HCT116 (cell line): ENCODE measurements at regions not wholly inside any gene's neighbourhood (a gene's known extent, or its start where the extent isn't known, plus 50 kb on each side); places are given as distances from the start of the nearest gene placed in this dataset.

Experiments used
- CTCF ChIP-seq, 3 experiments: fragments of 200-600 bp in 1 of 3; sonication (generic) in 1 of 3; IDR thresholded peaks in 2 of 3; conservative IDR thresholded peaks in 1 of 3; 2 replicates each; pipeline ENCODE4 v1.5.1; 2012 to 2017; ENCODE audit warnings: low read depth in 2 of 3, low read length in 2 of 3, antibody characterized with exemption in 1 of 3, borderline replicate concordance in 1 of 3, control low read depth in 1 of 3, mild to moderate bottlenecking in 1 of 3, mixed read lengths in 1 of 3, mixed run types in 1 of 3, moderate library complexity in 1 of 3; ENCODE audit not compliant: insufficient read depth in 1 of 3
- EZH2 ChIP-seq: fragments of 200-600 bp; sonication (generic); IDR thresholded peaks from 2 replicates; pipeline ENCODE4 v1.6.1; 2017; ENCODE audit warnings: antibody characterized with exemption, mixed run types
- POLR2AphosphoS5 ChIP-seq: IDR thresholded peaks from 2 replicates; pipeline ENCODE4 v1.6.1; 2011; ENCODE audit warnings: mild to moderate bottlenecking, low read depth, low read length, moderate library complexity
- YY1 ChIP-seq: IDR thresholded peaks from 2 replicates; pipeline ENCODE4 v1.6.1; 2011; ENCODE audit warnings: low read length, low read depth, moderate library complexity, mild to moderate bottlenecking; ENCODE audit not compliant: insufficient replicate concordance; ENCODE audit errors: extremely low read depth

DNA sequence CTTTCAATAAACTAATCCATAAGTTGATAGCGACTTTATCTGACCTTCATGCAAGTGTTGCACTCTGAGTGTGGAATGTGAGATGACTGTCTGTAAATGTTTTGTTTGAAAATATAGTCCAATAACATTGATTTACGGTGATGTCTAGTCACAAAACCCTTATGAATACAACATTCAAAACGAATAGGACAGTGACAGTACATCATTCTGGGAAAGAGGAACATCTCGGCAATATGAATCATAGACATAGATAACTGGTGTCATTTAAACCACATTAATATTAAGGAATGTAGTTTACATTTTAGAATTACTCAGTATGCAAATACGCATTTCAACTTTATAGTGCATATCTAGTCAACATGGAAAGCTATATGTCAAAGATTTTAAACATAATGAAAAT is 1311.6 kb upstream of the ADGRL4 start:
- TF ChIP-seq CTCF (IDR thresholded peaks at IDR 0.05 in 2 of 3, conservative IDR thresholded peaks at IDR 0.05 in 1 of 3; ENCODE audit: borderline replicate concordance in 1 of 3, insufficient read depth in 1 of 3, low read depth in 2 of 3, low read length in 2 of 3) (no peak), POLR2AphosphoS5 (no peak), EZH2 (no peak), YY1 (no peak)
